ENCODE measurements at regions not wholly inside any gene's neighbourhood (a gene's known extent, or its start where the extent isn't known, plus 50 kb on each side); places are given as distances from the start of the nearest gene placed in this dataset.
"Not testable (repeated sequence)": the region's sequence is repeated elsewhere in the genome, so short reads cannot be mapped to it uniquely, and the experiment has no call there.

- DNase-seq (ENCODE audit: low read depth in 3 of 3), result no peak
Observed at GRCh38 chr22:48416396-48417224, 1411.1 kb downstream of the BRD1 start.

- DNase-seq (ENCODE audit: low read depth in 3 of 3), result no peak
Observed at GRCh38 chr22:48415520-48415919, 1412.2 kb downstream of the BRD1 start.

GRCh38 chr22:48414651-48415050, 1413.0 kb downstream of the BRD1 start:
- DNase-seq (ENCODE audit: low read depth in 3 of 3), result no peak

GRCh38 chr22:48412931-48413330, 1414.7 kb downstream of the BRD1 start:
- DNase-seq (ENCODE audit: low read depth in 3 of 3), result not testable (repeated sequence)

- DNase-seq (ENCODE audit: low read depth in 3 of 3), result no peak
Observed at GRCh38 chr22:48410536-48410935, 1417.1 kb downstream of the BRD1 start.

- DNase-seq (ENCODE audit: low read depth in 3 of 3), result no peak
Observed at GRCh38 chr22:48407256-48407955, 1420.3 kb downstream of the BRD1 start.

- no peak for DNase-seq (ENCODE audit: low read depth in 3 of 3)
Observed at GRCh38 chr22:48406161-48406560, 1421.5 kb downstream of the BRD1 start.

GRCh38 chr22:48405741-48406140, 1421.9 kb downstream of the BRD1 start:
- DNase-seq (ENCODE audit: low read depth in 3 of 3), result no peak

- no peak for DNase-seq (ENCODE audit: low read depth in 3 of 3)
Observed at GRCh38 chr22:48404801-48405447, 1422.7 kb downstream of the BRD1 start.

- DNase-seq (ENCODE audit: low read depth in 3 of 3), result no peak
Observed at GRCh38 chr22:48403521-48404403, 1423.9 kb downstream of the BRD1 start.

GRCh38 chr22:48402591-48403031, 1425.1 kb downstream of the BRD1 start:
- no peak for DNase-seq (ENCODE audit: low read depth in 3 of 3)

GRCh38 chr22:48401523-48401922, 1426.2 kb downstream of the BRD1 start:
- not testable (repeated sequence) for DNase-seq (ENCODE audit: low read depth in 3 of 3)

GRCh38 chr22:48398181-48398905, 1429.3 kb downstream of the BRD1 start:
- no peak for DNase-seq (ENCODE audit: low read depth in 3 of 3)

- DNase-seq (ENCODE audit: low read depth in 3 of 3), result no peak
Observed at GRCh38 chr22:48397531-48398180, 1430.0 kb downstream of the BRD1 start.

GRCh38 chr22:48396785-48397530, 1430.7 kb downstream of the BRD1 start:
- no peak for DNase-seq (ENCODE audit: low read depth in 3 of 3)

- DNase-seq (ENCODE audit: low read depth in 3 of 3), result no peak
Observed at GRCh38 chr22:48396091-48396784, 1431.4 kb downstream of the BRD1 start.

- DNase-seq (ENCODE audit: low read depth in 3 of 3), result no peak
Observed at GRCh38 chr22:48395201-48395600, 1432.5 kb downstream of the BRD1 start.

- DNase-seq (ENCODE audit: low read depth in 3 of 3), result no peak
Observed at GRCh38 chr22:48394787-48395186, 1432.9 kb downstream of the BRD1 start.

GRCh38 chr22:48393885-48394284, 1433.8 kb downstream of the BRD1 start:
- no peak for DNase-seq (ENCODE audit: low read depth in 3 of 3)
